HEK293 (cell line): ENCODE measurements at regions not wholly inside any gene's neighbourhood (a gene's known extent, or its start where the extent isn't known, plus 50 kb on each side); places are given as distances from the start of the nearest gene placed in this dataset.

Experiments used
- CTCF ChIP-seq: fragments of 450-650 bp; formaldehyde crosslinking; IDR thresholded peaks from 2 replicates; pipeline ENCODE4 v1.5.1; 2016; ENCODE audit warnings: missing biosample characterization, missing genetic modification characterization
- FEZF1 ChIP-seq: fragments of 450-650 bp; formaldehyde crosslinking; IDR thresholded peaks from 2 replicates; pipeline ENCODE4 v1.5.1; 2016; ENCODE audit warnings: missing biosample characterization, missing genetic modification characterization
- ZBTB26 ChIP-seq: fragments of 450-650 bp; formaldehyde crosslinking; optimal IDR thresholded peaks from 2 replicates; pipeline ENCODE3; 2016; ENCODE audit warnings: missing biosample characterization, mild to moderate bottlenecking, missing genetic modification characterization
- ZNF280D ChIP-seq: fragments of 450-650 bp; formaldehyde crosslinking; IDR thresholded peaks from 2 replicates; pipeline ENCODE4 v1.5.1; 2016; ENCODE audit warnings: missing biosample characterization, missing genetic modification characterization
- ZNF530 ChIP-seq: fragments of 450-650 bp; formaldehyde crosslinking; IDR thresholded peaks from 2 replicates; pipeline ENCODE4 v1.5.1; 2016; ENCODE audit warnings: low read depth, missing biosample characterization, missing genetic modification characterization
- ZNF670 ChIP-seq: fragments of 450-650 bp; formaldehyde crosslinking; IDR thresholded peaks from 2 replicates; pipeline ENCODE4 v1.5.1; 2016; ENCODE audit warnings: missing biosample characterization, missing genetic modification characterization, low read depth

GRCh38 chr20:57076152-57076652 is 190.2 kb downstream of the BMP7 start:
- TF ChIP-seq FEZF1 (tag by site-specific recombination), result no peak
- no peak for TF ChIP-seq CTCF (tag by site-specific recombination)
- no peak for TF ChIP-seq ZBTB26 (tag by site-specific recombination)
- no peak for TF ChIP-seq ZNF670 (tag by site-specific recombination)
- TF ChIP-seq ZNF530 (tag by site-specific recombination), result no peak
- TF ChIP-seq ZNF280D, result no peak
